Hindlimb muscle (tissue), 1 donor: ENCODE measurements at regions not wholly inside any gene's neighbourhood (a gene's known extent, or its start where the extent isn't known, plus 50 kb on each side); places are given as distances from the start of the nearest gene placed in this dataset.

Source experiments
- DNase-seq: peaks from one replicate; pipeline ENCODE4 v3.0.0-alpha.2; 2013

GRCh38 chr5:68455216-68455615, 239.7 kb downstream of the PIK3R1 start:
- DNase-seq, result no peak

- peak; percentile 33 for DNase-seq
These were observed 241.2 kb downstream of the PIK3R1 start for GRCh38 chr5:68456756-68457217.

- DNase-seq, result no peak
These were observed 241.7 kb downstream of the PIK3R1 start for GRCh38 chr5:68457285-68457684.

DNA sequence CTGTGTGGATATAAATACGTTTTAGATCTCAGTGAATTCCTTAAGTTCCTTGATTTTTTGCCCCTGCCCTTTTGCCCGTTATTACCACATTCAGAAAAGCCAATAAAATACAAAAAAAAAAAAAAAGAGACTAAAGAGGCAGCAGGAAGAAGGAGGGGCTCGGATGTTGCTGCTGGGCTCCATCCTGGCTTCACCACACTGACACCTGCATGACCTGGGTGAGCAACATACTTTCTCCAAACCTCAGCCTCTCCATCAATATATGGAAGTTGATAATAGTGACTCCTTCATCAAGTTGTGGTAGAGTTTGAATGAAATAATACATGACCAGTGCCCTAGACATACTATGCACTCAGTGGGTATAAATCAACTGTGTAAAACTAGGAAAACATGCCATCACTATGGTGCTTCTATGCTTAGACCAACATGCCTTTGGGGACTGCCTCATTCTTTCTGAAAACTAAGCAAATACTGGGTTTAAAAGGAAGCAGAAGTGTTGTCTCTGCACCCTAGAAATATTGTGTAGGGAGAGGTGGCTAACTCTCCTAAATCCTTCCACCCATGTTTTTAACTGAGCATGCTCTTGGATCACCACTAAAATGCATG, 243.0 kb downstream of the PIK3R1 start:
- DNase-seq, result no peak

DNA sequence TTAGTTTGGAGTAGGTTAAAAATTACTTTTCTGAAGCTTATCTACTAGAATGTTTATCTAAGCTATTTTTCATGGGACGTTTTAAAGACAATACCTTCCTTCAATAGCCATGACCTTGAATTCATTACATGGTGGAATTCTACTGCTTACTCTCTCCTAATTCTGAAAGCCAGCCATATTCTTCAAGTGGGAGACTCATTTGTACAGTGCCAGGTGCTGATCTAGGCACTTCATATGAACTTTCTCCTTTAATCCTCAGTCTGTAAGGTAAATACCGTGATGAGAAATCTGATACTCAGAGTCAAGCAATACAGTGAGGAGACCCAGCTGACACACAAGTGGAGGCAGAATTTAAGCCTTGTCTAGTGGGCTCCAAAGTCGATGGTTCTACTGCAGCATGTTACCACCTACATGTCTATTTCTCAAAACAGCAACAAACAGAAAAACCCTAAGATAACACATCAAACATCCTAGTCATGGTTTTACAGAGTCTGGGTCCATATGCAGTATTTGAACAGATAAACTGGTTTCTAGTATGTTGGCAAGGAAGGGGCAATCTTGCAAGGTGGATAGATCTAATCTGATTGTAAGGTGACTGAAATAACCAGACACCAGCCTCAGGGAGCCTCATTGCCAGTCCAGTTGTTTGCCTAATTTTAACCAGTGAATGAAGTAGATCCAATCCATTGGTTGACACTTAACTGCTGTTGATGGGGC, 243.7 kb downstream of the PIK3R1 start:
- DNase-seq, result no peak

DNA sequence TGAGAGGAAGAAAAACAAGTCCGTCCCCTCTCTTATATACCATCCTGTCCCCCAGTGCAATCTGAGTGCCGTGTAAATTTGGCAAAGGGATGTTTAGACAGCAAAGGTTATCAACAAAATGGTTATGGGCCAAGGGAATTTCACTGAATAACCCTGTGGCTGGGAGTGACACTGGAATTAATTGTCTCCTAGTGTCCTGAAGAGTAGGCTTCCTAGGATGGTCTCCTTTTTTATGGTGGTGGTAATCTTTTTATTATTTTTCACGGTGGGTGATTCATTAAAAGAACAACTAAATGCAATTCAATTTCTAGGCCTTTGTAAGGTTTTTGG, 244.2 kb downstream of the PIK3R1 start:
- DNase-seq, result no peak

- DNase-seq, result no peak
These were observed 244.7 kb downstream of the PIK3R1 start for GRCh38 chr5:68460147-68460798.

DNA sequence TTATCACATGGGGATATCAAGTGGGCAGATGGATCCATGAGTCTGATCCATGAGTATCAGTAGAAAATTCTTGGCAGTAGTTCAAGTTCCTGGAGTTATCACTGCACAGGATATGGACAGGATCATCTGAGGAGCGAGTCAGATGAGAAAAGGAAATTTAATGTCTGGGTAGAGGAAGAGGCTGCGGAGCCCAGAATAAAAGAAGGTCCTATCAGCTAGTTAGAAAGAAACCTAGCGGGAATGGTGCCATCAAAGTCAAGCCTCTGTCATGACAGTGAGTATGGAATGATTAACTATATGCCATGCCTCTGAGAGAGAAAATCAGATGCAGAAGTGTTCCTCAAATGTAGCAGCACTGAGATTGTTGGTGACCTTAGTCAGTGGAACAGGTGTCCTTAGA, 248.1 kb downstream of the PIK3R1 start:
- DNase-seq, result no peak

DNA sequence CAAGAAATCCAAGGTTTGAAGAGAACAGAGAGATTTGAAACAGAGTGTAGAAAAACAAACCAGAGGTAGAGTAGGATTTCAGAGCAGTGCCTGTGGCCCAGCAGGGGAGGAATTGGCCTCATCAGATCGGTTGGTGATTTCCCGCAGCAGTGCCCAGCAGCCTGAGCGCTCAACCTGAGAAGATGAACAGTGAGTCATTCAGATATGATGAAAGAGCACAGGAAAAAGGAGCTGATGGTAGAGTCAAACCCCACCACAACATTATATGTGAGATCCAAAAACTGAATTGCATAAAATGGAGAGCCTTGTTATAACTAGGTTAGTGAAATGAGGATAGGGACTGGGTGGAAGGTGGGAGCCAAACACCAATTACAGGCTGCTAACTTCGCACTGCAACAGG, 248.9 kb downstream of the PIK3R1 start:
- no peak for DNase-seq

DNA sequence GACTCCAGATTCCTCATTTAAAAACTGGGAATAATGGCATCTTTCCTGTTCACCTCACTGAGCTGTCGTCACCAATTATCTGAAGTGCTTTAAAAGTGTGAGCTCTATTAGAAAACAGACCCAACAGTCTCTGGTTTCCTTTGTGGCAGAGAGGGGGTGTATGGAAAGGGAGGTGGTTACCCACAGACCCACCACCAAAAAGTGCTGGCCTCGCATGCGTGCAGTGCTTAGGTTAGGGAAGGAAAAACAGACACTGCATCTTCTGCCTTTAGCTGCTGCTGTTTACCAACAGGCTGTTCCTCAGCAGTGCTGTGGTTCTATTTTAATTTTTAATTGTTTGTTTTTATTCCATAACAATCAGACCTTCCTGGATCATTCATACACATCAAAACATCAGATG, 249.6 kb downstream of the PIK3R1 start:
- no peak for DNase-seq

GRCh38 chr5:68465934-68466551, 250.5 kb downstream of the PIK3R1 start:
- no peak for DNase-seq

- DNase-seq, result no peak
These were observed 251.7 kb downstream of the PIK3R1 start for GRCh38 chr5:68467208-68467607.

DNA sequence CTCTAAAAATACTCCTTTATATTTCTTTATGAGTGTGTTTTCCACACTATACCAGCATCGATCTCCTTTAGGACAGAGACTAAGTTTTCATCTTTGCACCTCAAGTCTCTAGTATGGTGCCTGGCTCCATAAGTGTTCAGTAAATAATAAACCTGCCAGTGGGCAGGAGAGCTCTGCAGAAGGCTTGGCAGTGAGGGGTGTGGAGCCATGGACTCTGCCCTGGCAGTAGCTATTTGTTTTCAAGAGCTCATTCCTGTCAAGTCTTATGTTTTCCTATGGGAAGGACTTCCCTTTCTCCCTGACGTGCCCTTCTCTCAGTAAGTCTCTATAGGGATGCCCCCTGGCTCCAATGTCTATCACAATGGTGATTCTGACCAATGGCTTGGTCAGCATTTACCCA, 252.2 kb downstream of the PIK3R1 start:
- no peak for DNase-seq

DNA sequence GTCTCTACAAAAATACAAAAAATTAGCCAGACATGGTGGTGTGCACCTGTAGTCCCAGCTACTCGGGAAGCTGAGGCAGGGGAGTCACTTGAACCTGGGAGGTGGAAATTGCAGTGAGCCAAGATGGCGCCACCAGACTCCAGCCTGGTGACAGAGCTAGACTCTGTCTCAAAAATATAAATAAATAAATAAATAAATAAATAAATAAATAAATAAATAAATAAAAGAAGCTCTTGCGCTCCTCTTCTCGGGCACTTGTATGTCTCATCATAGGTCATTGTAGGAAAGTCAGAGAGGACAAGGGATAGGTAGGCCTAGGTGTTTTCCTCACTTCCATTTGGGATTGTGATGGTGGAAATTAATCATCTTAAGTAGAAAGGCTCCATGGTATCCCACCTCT, 252.8 kb downstream of the PIK3R1 start:
- no peak for DNase-seq

- no peak for DNase-seq
These were observed 260.0 kb downstream of the PIK3R1 start for GRCh38 chr5:68475476-68475983.

- DNase-seq, result no peak
These were observed 261.3 kb downstream of the PIK3R1 start for GRCh38 chr5:68476854-68477253.

DNA sequence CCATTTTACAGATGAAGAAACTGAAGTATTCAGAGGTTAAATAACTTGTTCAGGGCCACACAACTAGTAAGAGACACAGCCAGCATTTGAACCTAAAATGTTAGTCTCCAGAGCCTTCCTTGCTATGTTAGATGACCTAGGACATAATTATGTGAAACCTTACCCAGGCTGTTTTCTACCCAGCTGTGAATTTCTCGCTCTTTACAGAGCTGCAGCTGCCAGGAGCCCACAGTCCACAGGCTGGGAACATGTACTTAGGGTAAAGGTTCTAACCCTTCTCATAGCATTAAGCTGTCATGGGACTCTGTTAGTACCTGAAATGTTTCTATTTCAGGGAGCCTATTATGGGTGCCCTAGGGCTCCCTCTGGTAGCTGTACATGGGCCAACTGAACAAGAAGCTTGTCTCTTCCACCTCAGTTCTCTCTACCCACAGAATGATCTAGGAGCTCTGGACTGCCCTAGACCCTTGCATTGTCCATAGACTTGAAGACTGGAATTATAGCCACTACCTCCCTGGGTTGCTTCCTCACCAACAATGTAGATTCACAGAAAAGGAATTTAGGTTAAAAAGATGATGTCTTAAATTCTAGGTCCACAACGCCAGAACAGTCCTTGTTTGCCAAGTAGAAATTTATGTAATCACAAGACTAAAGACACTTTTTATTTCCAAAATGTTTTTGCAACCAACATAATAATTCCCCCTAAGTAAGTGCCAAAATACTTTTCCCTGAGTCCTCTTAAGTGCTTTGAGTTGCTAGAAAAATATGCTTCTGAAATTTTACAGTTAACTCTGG, 262.9 kb downstream of the PIK3R1 start:
- DNase-seq, result no peak

GRCh38 chr5:68479524-68479923, 264.0 kb downstream of the PIK3R1 start:
- peak; percentile 46 for DNase-seq

DNA sequence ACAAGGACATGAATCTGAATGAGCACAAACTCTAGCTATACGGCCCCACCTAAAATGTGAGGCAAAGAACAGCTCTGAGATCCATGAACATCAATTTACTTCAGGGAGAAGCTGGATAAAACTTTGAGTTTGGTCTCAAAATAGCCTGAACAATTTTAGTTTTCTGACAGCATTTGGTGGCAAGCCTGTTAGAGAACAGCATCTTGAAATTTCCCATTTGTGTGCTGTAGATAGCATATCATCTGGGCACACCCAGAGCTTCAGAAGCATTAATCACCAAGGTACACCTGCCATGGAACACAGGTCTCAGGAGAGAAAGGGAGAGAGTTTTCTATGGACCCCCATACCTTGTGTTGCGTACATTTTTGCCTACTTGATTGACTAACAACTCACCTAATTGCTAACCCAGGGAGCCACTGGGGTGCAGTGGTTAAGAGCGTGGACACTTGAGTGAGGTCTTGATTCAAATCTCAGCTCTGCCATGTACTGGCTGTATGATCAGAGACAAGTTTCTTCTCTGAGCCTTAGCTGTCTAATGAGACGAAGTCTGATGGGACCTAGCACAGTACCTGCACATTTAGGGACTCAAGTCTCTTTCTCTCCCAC, 264.9 kb downstream of the PIK3R1 start:
- DNase-seq, result no peak

DNA sequence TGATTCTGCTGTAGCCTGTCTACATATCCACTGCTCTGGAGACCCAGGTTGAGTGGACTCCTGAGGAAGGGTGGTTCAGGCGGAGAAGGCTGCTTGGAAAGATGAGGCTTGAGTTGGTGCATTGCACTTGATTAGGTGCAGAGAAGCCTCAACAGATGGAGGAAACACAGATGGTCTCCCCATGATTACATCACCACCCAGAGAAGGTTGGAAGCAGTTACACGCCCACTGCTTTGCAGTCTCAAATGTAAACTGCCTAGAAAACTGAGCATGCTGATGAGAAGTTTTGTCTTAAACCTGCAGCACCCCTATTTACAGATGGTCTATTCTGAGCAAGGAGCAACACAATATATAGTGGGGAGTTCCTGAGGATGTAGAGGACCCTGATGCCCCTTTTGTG, 266.6 kb downstream of the PIK3R1 start:
- DNase-seq, result no peak

- DNase-seq, result no peak
These were observed 268.9 kb downstream of the PIK3R1 start for GRCh38 chr5:68484307-68485068.
